ENCODE measurements at regions not wholly inside any gene's neighbourhood (a gene's known extent, or its start where the extent isn't known, plus 50 kb on each side); places are given as distances from the start of the nearest gene placed in this dataset.

- no peak overlapping the region for H3K4me3 Mint-ChIP-seq (ENCODE audit: unreplicated experiment)
- H3K36me3 Mint-ChIP-seq (ENCODE audit: insufficient read depth, unreplicated experiment): no peaks in the 10 kb centered on the region
- ChIA-PET POLR2A (no interaction called here), CTCF (interaction anchor here (0.6 kb wide), 1 partner anchor 16 kb away, joined by 3 read pairs; no protein-coding TSS in a partner anchor)
- intact Hi-C loops (cut with micrococcal nuclease): no loop called here
- no peak for DNase-seq (ENCODE audit: unreplicated experiment)
- no peaks in the 10 kb centered on the region for H3K9me3 Mint-ChIP-seq (ENCODE audit: unreplicated experiment)
- no peak for TF ChIP-seq CTCF (IDR thresholded peaks at IDR 0.05; ENCODE audit: unreplicated experiment)
- no TSS peak for BruUV-seq (replicated peaks)
- H3K27ac Mint-ChIP-seq (ENCODE audit: low read depth, unreplicated experiment): no peak overlapping the region
- peaks cover 7% of the 10 kb centered on the region for H3K27me3 Mint-ChIP-seq (ENCODE audit: insufficient read depth, unreplicated experiment)
- H3K4me1 Mint-ChIP-seq (ENCODE audit: insufficient read depth, unreplicated experiment): peaks cover 6% of the 10 kb centered on the region
Measured at GRCh38 chr18:62655520-62656219, 59.7 kb upstream of the PHLPP1 start.

GRCh38 chr18:62658028-62658427, 57.3 kb upstream of the PHLPP1 start:
- ChIA-PET CTCF (interaction anchor here (0.6 to 1.0 kb wide), 2 partner anchors 9 to 15 kb away, joined by 3 read pairs; no protein-coding TSS in a partner anchor), POLR2A (interaction anchor here (0.6 kb wide), 1 partner anchor 810 kb away, joined by 3 read pairs; no protein-coding TSS in a partner anchor)

GRCh38 chr18:62659698-62660097, 55.6 kb upstream of the PHLPP1 start:
- H3K27me3 Mint-ChIP-seq (ENCODE audit: insufficient read depth, unreplicated experiment): no peaks in the 10 kb centered on the region
- no peak for TF ChIP-seq CTCF (IDR thresholded peaks at IDR 0.05; ENCODE audit: unreplicated experiment)
- no peak overlapping the region for H3K4me3 Mint-ChIP-seq (ENCODE audit: unreplicated experiment)
- H3K36me3 Mint-ChIP-seq (ENCODE audit: insufficient read depth, unreplicated experiment): no peaks in the 10 kb centered on the region
- H3K27ac Mint-ChIP-seq (ENCODE audit: low read depth, unreplicated experiment): no peak overlapping the region
- BruUV-seq (replicated peaks): no TSS peak
- no peaks in the 10 kb centered on the region for H3K9me3 Mint-ChIP-seq (ENCODE audit: unreplicated experiment)
- no peak for DNase-seq (ENCODE audit: unreplicated experiment)
- CTCF ChIA-PET: interaction anchor here (0.6 kb wide), 1 partner anchor 38 kb away, joined by 3 read pairs; no protein-coding TSS in a partner anchor
- POLR2A ChIA-PET: interaction anchor here (0.7 kb wide), 1 partner anchor 966 kb away, joined by 3 read pairs; no protein-coding TSS in a partner anchor
- H3K4me1 Mint-ChIP-seq (ENCODE audit: insufficient read depth, unreplicated experiment): peaks cover 15% of the 10 kb centered on the region
- intact Hi-C loops (cut with micrococcal nuclease): no loop called here

More at GRCh38 chr18:62658028-62658427, 57.3 kb upstream of the PHLPP1 start:
- Mint-ChIP-seq H3K27me3 (ENCODE audit: insufficient read depth, unreplicated experiment) (no peaks in the 10 kb centered on the region), H3K4me1 (ENCODE audit: insufficient read depth, unreplicated experiment) (peaks cover 7% of the 10 kb centered on the region), H3K4me3 (ENCODE audit: unreplicated experiment) (no peak overlapping the region), H3K27ac (ENCODE audit: low read depth, unreplicated experiment) (no peak overlapping the region), H3K36me3 (ENCODE audit: insufficient read depth, unreplicated experiment) (no peaks in the 10 kb centered on the region), H3K9me3 (ENCODE audit: unreplicated experiment) (no peaks in the 10 kb centered on the region)
- no peak for TF ChIP-seq CTCF (IDR thresholded peaks at IDR 0.05; ENCODE audit: unreplicated experiment)
- DNase-seq (ENCODE audit: unreplicated experiment): no peak
- no TSS peak for BruUV-seq (replicated peaks)
- intact Hi-C loops (cut with micrococcal nuclease): no loop called here

- no peaks in the 10 kb centered on the region for H3K36me3 Mint-ChIP-seq (ENCODE audit: insufficient read depth, unreplicated experiment)
- no peak overlapping the region for H3K4me3 Mint-ChIP-seq (ENCODE audit: unreplicated experiment)
- no TSS peak for BruUV-seq (replicated peaks)
- intact Hi-C loops (cut with micrococcal nuclease): no loop called here
- H3K9me3 Mint-ChIP-seq (ENCODE audit: unreplicated experiment): no peaks in the 10 kb centered on the region
- CTCF ChIA-PET: interaction anchor here (0.6 kb wide), 1 partner anchor 329 kb away, joined by 3 read pairs; no protein-coding TSS in a partner anchor
- no peak for DNase-seq (ENCODE audit: unreplicated experiment)
- no peaks in the 10 kb centered on the region for H3K27me3 Mint-ChIP-seq (ENCODE audit: insufficient read depth, unreplicated experiment)
- POLR2A ChIA-PET: no interaction called here
- no peak overlapping the region for H3K27ac Mint-ChIP-seq (ENCODE audit: low read depth, unreplicated experiment)
- TF ChIP-seq CTCF (IDR thresholded peaks at IDR 0.05; ENCODE audit: unreplicated experiment): no peak
- H3K4me1 Mint-ChIP-seq (ENCODE audit: insufficient read depth, unreplicated experiment): peaks cover 15% of the 10 kb centered on the region
Measured at GRCh38 chr18:62660691-62661090, 54.6 kb upstream of the PHLPP1 start.

All from MCF 10A (cell line).